ENCODE measurements at regions not wholly inside any gene's neighbourhood (a gene's known extent, or its start where the extent isn't known, plus 50 kb on each side); places are given as distances from the start of the nearest gene placed in this dataset.

DNA sequence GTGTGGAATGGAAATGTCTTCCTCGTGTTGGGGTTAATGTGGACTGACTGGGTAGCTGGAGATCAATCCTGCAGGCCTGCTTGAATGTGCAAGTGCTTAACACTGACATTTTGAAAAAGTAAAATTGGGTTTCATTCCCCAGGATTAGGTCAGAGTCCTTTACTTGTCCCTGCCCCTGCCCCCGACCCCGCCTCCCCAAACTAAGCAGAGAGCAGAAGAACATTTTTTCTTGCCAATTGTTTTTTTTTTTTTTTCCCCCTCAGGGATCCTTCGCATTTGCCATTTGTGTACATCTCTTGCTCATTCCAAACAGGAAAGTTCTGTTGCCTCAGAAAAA lies 147.0 kb upstream of the NR2F2 start:
- peaks cover 53% of the 10 kb centered on the region for H3K4me1 Mint-ChIP-seq
- ATAC-seq, result peak; percentile 30
- CTCF ChIA-PET, result interaction anchor here (1.0 kb wide), 1 partner anchor 144 kb away, joined by 3 read pairs; no protein-coding TSS in a partner anchor

DNA sequence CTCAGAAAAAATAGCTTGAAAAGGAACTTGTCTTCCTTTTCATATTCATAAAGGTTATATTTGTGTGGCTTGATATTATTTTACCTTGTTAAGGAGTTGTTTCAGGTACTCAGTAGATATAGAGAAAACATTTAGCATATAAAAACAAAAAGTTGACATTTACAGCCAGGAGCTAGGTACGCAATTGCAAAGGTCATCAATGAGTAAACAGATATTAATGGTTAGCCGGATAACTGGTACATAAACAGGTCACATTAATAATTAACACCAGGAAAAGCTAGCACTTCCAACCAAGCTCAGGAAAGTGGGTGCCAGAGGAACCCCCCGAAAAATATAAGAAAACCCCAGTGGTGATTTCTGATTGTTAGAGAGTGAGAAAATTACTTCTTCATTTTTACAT lies 146.6 kb upstream of the NR2F2 start:
- ATAC-seq (no peak), DNase-seq (ENCODE audit: low spot score) (no peak)
- peaks cover 50% of the 10 kb centered on the region for H3K4me1 Mint-ChIP-seq
- H3K4me3 Mint-ChIP-seq, result no peak overlapping the region
- no peaks in the 10 kb centered on the region for H3K9me3 Mint-ChIP-seq
- H3K36me3 Mint-ChIP-seq, result no peaks in the 10 kb centered on the region
- peaks cover 9% of the 10 kb centered on the region for H3K27me3 Mint-ChIP-seq (ENCODE audit: low read depth)
- ChIA-PET CTCF (no interaction called here), POLR2A (no interaction called here)
- no peak overlapping the region for H3K27ac Mint-ChIP-seq
- TF ChIP-seq ZNF671 (CRISPR knock-in tag; IDR thresholded peaks at IDR 0.05) (no peak), MYBL2 (CRISPR knock-in tag; IDR thresholded peaks at IDR 0.05) (no peak), HMGA2 (CRISPR knock-in tag; IDR thresholded peaks at IDR 0.05) (no peak), CREB1 (CRISPR knock-in tag; IDR thresholded peaks at IDR 0.05) (no peak), FOXK1 (CRISPR knock-in tag; IDR thresholded peaks at IDR 0.05) (no peak), RELA (CRISPR knock-in tag; IDR thresholded peaks at IDR 0.05; ENCODE audit: borderline replicate concordance) (no peak), NR3C1 (CRISPR knock-in tag; conservative IDR thresholded peaks at IDR 0.05; ENCODE audit: low read depth) (no peak)
- TF ChIP-seq, protein P1, sequence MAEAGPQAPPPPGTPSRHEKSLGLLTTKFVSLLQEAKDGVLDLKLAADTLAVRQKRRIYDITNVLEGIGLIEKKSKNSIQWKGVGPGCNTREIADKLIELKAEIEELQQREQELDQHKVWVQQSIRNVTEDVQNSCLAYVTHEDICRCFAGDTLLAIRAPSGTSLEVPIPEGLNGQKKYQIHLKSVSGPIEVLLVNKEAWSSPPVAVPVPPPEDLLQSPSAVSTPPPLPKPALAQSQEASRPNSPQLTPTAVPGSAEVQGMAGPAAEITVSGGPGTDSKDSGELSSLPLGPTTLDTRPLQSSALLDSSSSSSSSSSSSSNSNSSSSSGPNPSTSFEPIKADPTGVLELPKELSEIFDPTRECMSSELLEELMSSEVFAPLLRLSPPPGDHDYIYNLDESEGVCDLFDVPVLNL (CRISPR knock-in tag; IDR thresholded peaks at IDR 0.05; ENCODE audit: borderline replicate concordance, low read depth), result no peak
- TF ChIP-seq, protein P2, sequence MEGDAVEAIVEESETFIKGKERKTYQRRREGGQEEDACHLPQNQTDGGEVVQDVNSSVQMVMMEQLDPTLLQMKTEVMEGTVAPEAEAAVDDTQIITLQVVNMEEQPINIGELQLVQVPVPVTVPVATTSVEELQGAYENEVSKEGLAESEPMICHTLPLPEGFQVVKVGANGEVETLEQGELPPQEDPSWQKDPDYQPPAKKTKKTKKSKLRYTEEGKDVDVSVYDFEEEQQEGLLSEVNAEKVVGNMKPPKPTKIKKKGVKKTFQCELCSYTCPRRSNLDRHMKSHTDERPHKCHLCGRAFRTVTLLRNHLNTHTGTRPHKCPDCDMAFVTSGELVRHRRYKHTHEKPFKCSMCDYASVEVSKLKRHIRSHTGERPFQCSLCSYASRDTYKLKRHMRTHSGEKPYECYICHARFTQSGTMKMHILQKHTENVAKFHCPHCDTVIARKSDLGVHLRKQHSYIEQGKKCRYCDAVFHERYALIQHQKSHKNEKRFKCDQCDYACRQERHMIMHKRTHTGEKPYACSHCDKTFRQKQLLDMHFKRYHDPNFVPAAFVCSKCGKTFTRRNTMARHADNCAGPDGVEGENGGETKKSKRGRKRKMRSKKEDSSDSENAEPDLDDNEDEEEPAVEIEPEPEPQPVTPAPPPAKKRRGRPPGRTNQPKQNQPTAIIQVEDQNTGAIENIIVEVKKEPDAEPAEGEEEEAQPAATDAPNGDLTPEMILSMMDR (IDR thresholded peaks at IDR 0.05), result no peak
- TF ChIP-seq, protein P3, sequence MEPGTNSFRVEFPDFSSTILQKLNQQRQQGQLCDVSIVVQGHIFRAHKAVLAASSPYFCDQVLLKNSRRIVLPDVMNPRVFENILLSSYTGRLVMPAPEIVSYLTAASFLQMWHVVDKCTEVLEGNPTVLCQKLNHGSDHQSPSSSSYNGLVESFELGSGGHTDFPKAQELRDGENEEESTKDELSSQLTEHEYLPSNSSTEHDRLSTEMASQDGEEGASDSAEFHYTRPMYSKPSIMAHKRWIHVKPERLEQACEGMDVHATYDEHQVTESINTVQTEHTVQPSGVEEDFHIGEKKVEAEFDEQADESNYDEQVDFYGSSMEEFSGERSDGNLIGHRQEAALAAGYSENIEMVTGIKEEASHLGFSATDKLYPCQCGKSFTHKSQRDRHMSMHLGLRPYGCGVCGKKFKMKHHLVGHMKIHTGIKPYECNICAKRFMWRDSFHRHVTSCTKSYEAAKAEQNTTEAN (CRISPR knock-in tag; IDR thresholded peaks at IDR 0.05), result no peak

More for the DNA sequence above, 147.0 kb upstream of the NR2F2 start:
- TF ChIP-seq CBFB (CRISPR knock-in tag; IDR thresholded peaks at IDR 0.05; ENCODE audit: low read depth) (no peak), ZNF232 (CRISPR knock-in tag; IDR thresholded peaks at IDR 0.05) (no peak), ESRRA (CRISPR knock-in tag; IDR thresholded peaks at IDR 0.05; ENCODE audit: borderline replicate concordance) (no peak)
- Mint-ChIP-seq H3K4me3 (no peak overlapping the region), H3K36me3 (no peaks in the 10 kb centered on the region), H3K27me3 (ENCODE audit: low read depth) (peaks cover 9% of the 10 kb centered on the region), H3K27ac (no peak overlapping the region), H3K9me3 (no peaks in the 10 kb centered on the region)
- DNase-seq (ENCODE audit: low spot score), result no peak
- POLR2A ChIA-PET, result no interaction called here

DNA sequence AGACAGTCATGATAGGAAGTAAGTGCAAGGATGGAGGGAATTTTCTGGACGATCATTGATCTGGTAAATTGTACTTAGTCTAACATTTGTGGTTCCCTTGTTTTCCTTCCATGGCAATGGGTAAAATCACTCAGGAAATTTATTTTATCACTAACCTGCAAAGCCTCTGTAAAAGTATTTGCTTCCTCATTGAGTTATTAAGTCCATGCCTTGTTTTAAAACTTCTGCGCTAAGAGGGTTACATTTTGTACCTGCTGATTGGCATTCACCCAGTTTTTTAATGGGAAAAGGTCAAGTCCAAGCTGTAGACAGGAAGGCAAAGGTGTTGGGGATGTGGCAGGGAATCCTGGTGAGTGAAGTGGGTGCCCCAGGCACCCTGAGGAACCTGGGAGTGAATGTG lies 146.2 kb upstream of the NR2F2 start:
- H3K27ac Mint-ChIP-seq, result no peak overlapping the region
- POLR2A ChIA-PET, result no interaction called here

More for the DNA sequence above, 146.2 kb upstream of the NR2F2 start:
- TF ChIP-seq CBFB (CRISPR knock-in tag; IDR thresholded peaks at IDR 0.05; ENCODE audit: low read depth) (no peak), ZBTB21 (CRISPR knock-in tag; IDR thresholded peaks at IDR 0.05; ENCODE audit: borderline replicate concordance) (no peak), ZNF396 (CRISPR knock-in tag; IDR thresholded peaks at IDR 0.05; ENCODE audit: borderline replicate concordance) (no peak), ZNF317 (CRISPR knock-in tag; IDR thresholded peaks at IDR 0.05; ENCODE audit: borderline replicate concordance, low read depth) (no peak), TP53 (CRISPR knock-in tag; IDR thresholded peaks at IDR 0.05) (no peak), TEAD4 (CRISPR knock-in tag; IDR thresholded peaks at IDR 0.05) (no peak), GRHL2 (CRISPR knock-in tag; IDR thresholded peaks at IDR 0.05; ENCODE audit: insufficient replicate concordance, severe bottlenecking) (no peak), EMX1 (CRISPR knock-in tag; IDR thresholded peaks at IDR 0.05) (no peak), CREB1 (CRISPR knock-in tag; IDR thresholded peaks at IDR 0.05) (no peak)
- TF ChIP-seq, protein P4, sequence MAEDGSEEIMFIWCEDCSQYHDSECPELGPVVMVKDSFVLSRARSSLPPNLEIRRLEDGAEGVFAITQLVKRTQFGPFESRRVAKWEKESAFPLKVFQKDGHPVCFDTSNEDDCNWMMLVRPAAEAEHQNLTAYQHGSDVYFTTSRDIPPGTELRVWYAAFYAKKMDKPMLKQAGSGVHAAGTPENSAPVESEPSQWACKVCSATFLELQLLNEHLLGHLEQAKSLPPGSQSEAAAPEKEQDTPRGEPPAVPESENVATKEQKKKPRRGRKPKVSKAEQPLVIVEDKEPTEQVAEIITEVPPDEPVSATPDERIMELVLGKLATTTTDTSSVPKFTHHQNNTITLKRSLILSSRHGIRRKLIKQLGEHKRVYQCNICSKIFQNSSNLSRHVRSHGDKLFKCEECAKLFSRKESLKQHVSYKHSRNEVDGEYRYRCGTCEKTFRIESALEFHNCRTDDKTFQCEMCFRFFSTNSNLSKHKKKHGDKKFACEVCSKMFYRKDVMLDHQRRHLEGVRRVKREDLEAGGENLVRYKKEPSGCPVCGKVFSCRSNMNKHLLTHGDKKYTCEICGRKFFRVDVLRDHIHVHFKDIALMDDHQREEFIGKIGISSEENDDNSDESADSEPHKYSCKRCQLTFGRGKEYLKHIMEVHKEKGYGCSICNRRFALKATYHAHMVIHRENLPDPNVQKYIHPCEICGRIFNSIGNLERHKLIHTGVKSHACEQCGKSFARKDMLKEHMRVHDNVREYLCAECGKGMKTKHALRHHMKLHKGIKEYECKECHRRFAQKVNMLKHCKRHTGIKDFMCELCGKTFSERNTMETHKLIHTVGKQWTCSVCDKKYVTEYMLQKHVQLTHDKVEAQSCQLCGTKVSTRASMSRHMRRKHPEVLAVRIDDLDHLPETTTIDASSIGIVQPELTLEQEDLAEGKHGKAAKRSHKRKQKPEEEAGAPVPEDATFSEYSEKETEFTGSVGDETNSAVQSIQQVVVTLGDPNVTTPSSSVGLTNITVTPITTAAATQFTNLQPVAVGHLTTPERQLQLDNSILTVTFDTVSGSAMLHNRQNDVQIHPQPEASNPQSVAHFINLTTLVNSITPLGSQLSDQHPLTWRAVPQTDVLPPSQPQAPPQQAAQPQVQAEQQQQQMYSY (CRISPR knock-in tag; IDR thresholded peaks at IDR 0.05), result no peak
- TF ChIP-seq, protein P5, sequence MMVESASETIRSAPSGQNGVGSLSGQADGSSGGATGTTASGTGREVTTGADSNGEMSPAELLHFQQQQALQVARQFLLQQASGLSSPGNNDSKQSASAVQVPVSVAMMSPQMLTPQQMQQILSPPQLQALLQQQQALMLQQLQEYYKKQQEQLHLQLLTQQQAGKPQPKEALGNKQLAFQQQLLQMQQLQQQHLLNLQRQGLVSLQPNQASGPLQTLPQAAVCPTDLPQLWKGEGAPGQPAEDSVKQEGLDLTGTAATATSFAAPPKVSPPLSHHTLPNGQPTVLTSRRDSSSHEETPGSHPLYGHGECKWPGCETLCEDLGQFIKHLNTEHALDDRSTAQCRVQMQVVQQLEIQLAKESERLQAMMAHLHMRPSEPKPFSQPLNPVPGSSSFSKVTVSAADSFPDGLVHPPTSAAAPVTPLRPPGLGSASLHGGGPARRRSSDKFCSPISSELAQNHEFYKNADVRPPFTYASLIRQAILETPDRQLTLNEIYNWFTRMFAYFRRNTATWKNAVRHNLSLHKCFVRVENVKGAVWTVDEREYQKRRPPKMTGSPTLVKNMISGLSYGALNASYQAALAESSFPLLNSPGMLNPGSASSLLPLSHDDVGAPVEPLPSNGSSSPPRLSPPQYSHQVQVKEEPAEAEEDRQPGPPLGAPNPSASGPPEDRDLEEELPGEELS (CRISPR knock-in tag; IDR thresholded peaks at IDR 0.05), result no peak
- Mint-ChIP-seq H3K9me3 (no peaks in the 10 kb centered on the region), H3K27me3 (ENCODE audit: low read depth) (peaks cover 6% of the 10 kb centered on the region), H3K4me3 (no peak overlapping the region), H3K4me1 (peaks cover 50% of the 10 kb centered on the region), H3K36me3 (no peaks in the 10 kb centered on the region)
- DNase-seq (ENCODE audit: low spot score) (no peak), ATAC-seq (no peak)
- CTCF ChIA-PET, result no interaction called here
